Stimulated activated CD4-positive, alpha-beta T cell treated with anti-CD3 and anti-CD28 coated beads, Interleukin-1b, Interleukin-23, amount 100 ng/mL, for 4 hours (primary cell): ENCODE measurements at regions not wholly inside any gene's neighbourhood (a gene's known extent, or its start where the extent isn't known, plus 50 kb on each side); places are given as distances from the start of the nearest gene placed in this dataset.
"Not testable (repeated sequence)": the region's sequence is repeated elsewhere in the genome, so short reads cannot be mapped to it uniquely, and the experiment has no call there.

Experiments used
- DNase-seq, 2 donors: peaks; one replicate each; pipeline ENCODE4 v3.0.0-alpha.2; 2020; ENCODE audit warnings: low read depth in 2 of 2

GRCh38 chr2:5145801-5146200 lies 546.4 kb upstream of the SOX11 start:
- DNase-seq, result no peak

- DNase-seq, result no peak
These were observed 543.6 kb upstream of the SOX11 start for GRCh38 chr2:5148392-5149085.

- DNase-seq, result no peak
These were observed 541.3 kb upstream of the SOX11 start for GRCh38 chr2:5150871-5151270.

- DNase-seq, result no peak
These were observed 527.2 kb upstream of the SOX11 start for GRCh38 chr2:5164776-5165525.

- DNase-seq, result no peak
These were observed 519.3 kb upstream of the SOX11 start for GRCh38 chr2:5172923-5173322.

GRCh38 chr2:5173876-5174535 lies 518.2 kb upstream of the SOX11 start:
- DNase-seq, result no peak

- no peak for DNase-seq
These were observed 517.0 kb upstream of the SOX11 start for GRCh38 chr2:5175231-5175630.

GRCh38 chr2:5176764-5177163 lies 515.4 kb upstream of the SOX11 start:
- no peak for DNase-seq

- no peak for DNase-seq
These were observed 509.2 kb upstream of the SOX11 start for GRCh38 chr2:5183031-5183430.

GRCh38 chr2:5187283-5187682 lies 504.9 kb upstream of the SOX11 start:
- no peak for DNase-seq

GRCh38 chr2:5188636-5189035 lies 503.5 kb upstream of the SOX11 start:
- no peak for DNase-seq

- DNase-seq, result no peak
These were observed 502.2 kb upstream of the SOX11 start for GRCh38 chr2:5190023-5190422.

- no peak for DNase-seq
These were observed 496.5 kb upstream of the SOX11 start for GRCh38 chr2:5195636-5196035.

GRCh38 chr2:5203134-5203755 lies 488.9 kb upstream of the SOX11 start:
- no peak for DNase-seq

GRCh38 chr2:5206742-5207141 lies 485.4 kb upstream of the SOX11 start:
- not testable (repeated sequence) for DNase-seq

GRCh38 chr2:5215989-5216607 lies 476.1 kb upstream of the SOX11 start:
- no peak for DNase-seq

- no peak for DNase-seq
These were observed 465.0 kb upstream of the SOX11 start for GRCh38 chr2:5227062-5227699.

GRCh38 chr2:5229574-5229973 lies 462.6 kb upstream of the SOX11 start:
- DNase-seq, result no peak

- DNase-seq, result no peak
These were observed 461.7 kb upstream of the SOX11 start for GRCh38 chr2:5230444-5230843.

GRCh38 chr2:5230855-5231254 lies 461.3 kb upstream of the SOX11 start:
- DNase-seq, result no peak

- DNase-seq, result no peak
These were observed 460.9 kb upstream of the SOX11 start for GRCh38 chr2:5231287-5231686.

GRCh38 chr2:5234563-5234962 lies 457.6 kb upstream of the SOX11 start:
- no peak for DNase-seq
